ENCODE measurements at regions not wholly inside any gene's neighbourhood (a gene's known extent, or its start where the extent isn't known, plus 50 kb on each side); places are given as distances from the start of the nearest gene placed in this dataset.
"Not testable (repeated sequence)": the region's sequence is repeated elsewhere in the genome, so short reads cannot be mapped to it uniquely, and the experiment has no call there.

DNA sequence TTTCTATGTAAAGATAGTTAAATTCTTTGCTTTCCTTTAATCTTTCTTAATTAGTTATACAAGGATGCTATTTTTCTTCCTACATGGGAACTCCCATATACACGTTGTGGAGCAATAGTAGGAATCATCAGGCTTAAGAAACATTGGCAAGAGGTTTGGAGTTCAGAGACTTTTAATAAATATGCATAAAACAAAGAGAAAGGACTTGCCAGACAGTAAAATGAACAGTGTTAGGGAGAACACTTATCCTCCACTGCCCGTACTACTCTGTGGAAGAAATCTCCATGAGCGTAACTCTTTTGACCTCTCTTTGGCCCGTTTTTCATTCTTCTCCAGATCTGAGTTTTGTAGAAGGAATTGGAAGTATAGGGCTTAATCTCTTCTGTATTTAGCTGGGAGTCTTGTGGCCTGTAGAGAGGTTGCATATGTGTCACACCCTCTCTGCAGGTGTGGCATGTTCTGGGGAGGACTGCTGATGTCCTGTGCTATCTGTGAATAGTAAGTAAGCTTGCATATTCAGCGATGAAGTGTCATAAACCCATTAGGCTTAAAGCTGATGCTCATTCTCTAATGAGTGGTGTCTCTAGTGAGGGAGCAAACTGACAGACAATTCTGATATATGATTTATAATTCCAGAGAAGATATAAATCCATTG lies 455.4 kb upstream of the FAR2 start:
- no peak for DNase-seq

DNA sequence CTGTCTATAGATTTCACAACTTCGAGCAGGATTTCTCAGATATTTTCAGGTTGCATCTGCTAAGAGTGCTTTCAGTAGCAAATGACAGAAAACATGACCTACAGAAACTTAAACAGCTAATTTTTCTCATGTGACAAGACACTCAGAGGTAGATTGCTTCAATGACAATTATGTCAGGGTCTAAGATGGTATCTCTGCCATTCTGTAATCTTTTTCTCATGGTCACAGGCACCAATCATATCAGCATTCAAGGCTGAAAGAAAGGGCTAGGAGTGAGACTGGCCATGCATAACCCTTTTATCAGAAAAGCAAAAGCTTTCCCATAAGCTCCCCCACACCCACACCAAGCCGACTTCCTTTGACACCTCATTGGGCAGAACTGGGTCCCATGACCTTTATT lies 450.5 kb upstream of the FAR2 start:
- DNase-seq: no peak

DNA sequence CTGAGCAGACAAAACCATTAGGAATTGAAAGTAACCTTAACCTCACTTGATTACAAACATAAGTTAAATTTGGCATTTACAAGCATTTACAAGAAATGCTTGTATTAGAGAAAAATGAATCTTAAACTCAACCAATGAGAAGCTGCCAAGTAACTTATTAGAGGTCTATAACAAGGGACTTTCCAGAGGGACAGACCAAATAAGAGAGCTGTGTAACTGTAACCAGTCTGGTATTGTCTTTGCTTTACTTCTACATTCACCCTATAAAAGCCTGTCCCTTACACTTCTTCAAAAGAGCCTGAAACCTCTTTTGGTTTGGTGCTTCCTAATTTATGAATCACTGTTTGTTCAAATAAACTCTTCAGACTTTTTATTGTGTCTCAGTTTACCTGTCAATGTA lies 450.0 kb upstream of the FAR2 start:
- DNase-seq: no peak

DNA sequence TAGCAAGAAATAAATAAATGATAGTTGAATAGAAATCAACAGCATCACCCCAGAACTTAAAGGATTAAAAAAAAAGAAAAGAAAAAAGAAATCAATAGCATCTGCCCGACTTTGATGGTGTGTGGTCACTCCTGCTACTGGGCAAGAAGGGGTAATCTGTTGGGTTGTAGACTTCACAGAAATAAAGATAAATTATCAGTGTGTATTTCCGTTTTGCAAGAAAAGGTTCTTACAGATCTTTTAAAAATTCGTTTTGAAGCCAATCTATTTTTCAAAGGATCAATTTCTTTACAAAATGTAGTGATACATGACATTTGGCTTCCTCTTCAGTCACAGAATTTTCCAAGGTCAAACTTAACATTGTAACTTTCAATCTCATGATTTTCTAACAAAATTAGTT lies 448.9 kb upstream of the FAR2 start:
- no peak for DNase-seq

DNA sequence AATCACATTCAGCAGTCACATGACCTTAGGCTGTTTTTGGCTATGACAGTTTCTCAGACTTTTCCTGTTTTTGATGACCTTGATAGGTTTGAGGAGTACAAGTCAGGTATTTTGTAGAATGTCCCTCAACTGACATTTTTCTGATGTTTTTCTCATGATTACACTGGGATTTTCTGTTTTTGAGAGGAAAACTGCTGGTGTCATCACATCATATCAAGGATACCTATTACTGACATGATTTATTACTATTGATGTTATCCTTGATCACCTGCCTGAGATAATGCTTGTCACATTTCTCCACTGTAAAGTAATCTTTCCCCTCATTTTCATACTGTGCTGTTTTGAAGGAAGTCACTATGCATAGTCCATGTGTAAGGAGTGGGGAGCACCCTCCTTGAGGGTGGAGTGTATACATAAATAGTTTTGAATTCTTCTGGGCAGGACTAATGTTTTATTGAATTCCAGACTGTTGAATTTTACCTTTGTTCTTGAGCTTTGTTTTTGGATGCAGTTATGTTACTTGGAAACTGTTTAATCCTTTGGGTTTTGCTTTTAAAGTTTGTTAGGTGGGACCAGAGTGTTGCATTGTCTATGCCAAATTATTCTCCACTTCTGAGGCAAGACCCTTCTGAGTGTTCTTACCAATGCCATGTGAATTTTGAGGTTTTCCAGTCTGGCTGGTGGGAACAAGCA lies 444.5 kb upstream of the FAR2 start:
- DNase-seq: no peak

DNA sequence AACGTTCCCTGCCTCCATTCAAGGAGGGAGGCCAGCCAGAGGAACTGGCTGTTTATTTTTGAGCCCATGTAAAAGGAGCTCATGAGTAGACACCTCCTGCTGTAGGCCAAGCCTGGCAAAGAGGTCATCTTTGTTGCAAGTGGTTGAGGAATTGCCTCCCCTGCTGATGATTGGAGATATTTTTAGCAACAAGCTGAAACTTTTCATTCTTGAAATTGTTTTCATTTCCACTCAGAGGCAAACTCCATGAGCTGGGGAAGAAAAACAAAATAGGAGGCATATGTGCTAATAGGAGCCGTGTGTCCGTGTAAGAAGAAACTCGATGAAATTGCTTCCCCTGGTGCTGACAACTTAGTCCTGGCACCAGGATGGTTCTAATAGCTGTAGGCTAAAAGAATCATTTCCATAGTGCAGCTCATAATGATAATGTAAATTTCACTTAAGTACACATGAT lies 440.1 kb upstream of the FAR2 start:
- DNase-seq: no peak

DNA sequence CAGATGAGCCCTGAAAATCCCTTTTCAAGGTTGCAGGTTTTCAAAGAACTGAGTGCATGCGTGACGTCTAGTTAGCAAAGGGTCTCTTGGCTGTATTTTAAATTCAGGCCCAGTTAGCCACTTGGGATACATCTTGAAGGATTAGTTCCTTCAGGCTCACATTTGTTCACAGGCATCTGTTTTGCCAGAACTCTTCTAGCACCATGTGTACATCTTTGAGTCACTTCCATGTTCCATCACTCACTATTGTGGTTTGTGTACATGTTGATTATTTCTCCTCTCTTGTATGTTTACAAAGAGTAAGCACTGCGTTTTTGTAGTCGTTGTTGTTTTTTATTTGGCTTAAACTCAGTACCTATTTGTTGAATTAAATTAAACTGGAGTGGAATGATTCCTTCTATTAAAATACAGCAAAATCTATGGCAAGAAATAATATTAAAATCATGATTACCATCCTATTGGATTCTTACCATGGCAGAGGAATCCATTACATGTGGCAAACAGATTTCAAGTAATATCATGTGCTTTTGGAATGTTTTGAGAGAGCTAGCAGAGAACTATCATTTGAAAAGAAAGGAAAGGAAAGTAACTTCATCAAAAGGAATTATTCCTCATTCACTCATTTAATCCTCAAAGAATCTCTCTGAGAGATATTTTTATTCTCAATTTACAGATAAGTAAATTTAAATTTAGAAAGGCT lies 438.9 kb upstream of the FAR2 start:
- no peak for DNase-seq

DNA sequence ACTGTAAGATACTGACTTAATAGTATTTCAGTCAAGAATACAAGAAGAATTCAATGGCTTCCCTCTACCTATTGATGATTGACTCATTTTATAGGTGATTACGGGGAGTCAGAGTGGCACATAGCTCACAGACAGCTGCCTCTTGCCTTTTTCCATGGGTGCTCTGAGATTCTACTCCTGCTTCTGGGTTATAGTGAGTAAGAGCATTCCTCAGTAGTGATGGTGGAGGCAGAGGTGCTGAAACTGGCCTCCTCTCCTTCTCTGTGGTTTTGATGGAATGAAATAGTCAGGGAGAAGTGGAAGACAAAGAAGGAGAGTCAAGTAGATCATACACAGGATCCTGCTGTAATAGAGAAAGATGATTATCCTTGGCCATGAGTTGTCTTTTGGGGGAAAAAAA lies 438.2 kb upstream of the FAR2 start:
- no peak for DNase-seq

DNA sequence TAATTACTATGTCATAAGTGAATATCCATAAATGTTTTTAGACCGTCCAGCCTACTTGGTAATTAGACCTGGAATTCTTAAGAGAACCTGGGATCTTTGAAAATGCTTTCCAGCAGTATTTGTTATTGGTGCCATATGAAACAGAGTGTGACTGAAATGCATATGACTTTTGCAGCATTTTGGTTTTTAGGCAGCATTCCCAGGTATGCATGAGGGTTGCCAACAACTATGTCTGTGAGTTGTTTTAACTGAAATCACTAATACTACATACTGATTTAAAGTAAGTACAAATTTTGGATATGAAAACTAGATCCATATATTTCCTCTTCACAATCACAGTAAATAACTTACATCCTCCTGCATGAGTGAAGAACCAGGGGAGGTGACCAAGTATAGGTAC lies 437.7 kb upstream of the FAR2 start:
- DNase-seq: no peak

DNA sequence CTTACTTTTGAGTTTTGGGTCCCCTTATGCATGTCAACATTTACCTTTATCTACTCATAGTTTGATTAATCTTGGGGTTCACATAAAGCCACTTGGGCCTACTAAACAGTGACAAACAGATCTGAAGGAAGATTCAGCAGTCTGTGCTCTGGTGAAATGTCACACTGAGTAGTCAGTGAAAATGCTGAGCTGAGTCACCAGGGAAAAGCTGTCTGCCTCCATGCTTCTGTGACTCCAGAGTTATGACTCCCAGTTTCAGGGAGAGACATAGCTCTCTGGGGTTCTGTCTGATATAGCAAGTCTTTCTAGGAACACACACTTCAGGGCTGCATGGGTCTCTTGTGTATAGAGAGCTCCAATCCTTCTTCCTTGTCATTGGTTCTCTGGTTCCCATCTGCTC lies 406.3 kb upstream of the FAR2 start:
- no peak for DNase-seq

DNA sequence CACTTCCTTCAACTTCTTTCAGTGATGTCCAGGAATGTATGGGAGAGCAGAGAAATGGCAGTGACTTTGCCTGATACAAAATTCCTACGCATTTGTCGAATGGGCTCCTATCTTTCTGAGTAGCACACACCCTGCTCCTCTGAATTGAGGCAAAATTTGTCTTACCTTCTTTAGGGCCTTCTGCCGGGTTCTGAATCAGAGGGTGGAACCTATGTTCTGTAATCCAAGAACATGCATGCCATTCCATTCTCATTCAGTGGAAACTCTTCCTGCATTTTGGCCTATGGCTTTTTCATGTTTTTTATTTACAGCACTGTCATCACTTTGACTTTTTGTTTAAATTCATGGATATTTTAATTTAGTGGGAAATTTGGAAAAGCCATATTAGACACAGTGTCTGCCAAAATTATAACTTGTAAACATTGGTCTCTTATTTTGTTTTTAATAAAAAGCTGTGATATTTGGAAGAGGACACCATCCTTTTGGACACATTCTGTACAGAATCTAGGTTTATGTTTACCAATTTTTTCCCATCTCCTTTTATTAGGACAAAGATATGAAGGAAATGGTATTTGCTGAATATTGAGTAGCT lies 402.2 kb upstream of the FAR2 start:
- no peak for DNase-seq

DNA sequence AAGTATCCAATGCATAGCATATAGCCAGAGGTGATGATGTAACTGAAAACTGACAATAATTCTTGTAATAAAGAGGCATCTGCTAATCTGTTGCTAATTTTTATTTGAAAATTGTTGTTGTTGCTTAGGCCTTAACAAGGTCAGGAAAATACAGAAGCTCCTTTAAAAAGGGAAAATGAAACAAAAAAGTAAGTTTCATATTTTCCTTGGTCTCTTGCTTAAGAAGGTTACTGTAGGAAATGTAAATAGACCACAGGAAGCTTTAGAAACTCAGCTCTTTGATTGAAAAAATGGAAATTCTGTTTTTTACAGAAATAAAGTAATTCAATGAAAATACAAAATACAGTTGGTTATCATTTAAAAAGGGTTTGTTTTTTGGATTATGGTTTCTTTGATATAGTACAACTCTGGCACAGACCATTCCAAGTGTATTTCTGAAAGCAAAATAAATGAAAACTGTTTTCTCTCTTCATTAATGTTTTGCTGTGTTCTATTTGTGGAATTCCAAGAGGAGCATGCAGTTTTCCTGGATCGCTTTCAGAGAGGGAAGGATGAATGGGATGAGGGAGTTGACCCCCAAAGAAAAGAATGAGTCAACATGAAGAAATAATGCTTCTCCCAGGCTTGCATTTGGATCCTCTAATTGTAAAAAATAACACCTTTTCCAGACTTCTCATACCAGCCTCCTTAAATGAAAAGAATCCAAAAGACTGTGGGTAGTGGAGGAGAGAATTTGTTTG lies 398.0 kb upstream of the FAR2 start:
- DNase-seq: peak; percentile 9 to 56 (median 49)

DNA sequence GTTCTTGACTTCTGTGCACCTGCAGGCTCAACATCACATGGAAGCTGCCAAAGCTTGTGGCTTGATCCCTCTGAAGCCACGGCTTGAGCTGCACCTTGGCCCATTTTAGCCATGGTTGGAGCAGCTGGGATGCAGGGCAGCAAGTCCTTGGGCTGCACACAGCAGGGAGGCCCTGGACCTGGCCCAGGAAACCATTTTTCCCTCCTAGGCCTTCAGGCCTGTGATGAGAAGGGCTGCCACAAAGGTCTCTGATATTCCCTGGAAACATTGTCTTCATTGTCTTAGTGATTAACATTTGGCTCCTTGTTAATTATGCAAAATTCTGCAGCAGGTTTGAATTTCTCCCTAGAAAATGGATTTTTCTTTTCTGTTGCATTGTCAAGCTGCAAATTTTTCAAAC lies 394.1 kb upstream of the FAR2 start:
- no peak for DNase-seq

DNA sequence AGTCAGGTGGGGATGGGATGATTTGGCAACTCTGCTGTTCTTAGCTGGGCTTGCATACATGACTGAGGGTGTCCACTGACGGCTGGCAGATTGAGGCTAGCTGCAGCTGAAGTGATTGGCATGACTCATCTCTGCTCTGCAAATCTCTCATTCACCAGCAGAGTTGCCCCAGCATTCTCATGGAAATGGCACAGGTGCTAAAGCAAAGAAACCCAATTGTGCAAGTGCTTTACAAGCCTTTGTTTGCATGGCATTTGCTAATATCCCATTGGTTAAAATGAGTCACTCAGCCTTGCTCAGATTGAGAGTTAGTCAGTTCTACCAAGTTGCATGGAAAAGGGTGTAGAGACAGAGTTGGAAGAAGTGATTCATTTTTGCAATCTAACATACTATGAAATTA lies 389.7 kb upstream of the FAR2 start:
- DNase-seq: no peak

DNA sequence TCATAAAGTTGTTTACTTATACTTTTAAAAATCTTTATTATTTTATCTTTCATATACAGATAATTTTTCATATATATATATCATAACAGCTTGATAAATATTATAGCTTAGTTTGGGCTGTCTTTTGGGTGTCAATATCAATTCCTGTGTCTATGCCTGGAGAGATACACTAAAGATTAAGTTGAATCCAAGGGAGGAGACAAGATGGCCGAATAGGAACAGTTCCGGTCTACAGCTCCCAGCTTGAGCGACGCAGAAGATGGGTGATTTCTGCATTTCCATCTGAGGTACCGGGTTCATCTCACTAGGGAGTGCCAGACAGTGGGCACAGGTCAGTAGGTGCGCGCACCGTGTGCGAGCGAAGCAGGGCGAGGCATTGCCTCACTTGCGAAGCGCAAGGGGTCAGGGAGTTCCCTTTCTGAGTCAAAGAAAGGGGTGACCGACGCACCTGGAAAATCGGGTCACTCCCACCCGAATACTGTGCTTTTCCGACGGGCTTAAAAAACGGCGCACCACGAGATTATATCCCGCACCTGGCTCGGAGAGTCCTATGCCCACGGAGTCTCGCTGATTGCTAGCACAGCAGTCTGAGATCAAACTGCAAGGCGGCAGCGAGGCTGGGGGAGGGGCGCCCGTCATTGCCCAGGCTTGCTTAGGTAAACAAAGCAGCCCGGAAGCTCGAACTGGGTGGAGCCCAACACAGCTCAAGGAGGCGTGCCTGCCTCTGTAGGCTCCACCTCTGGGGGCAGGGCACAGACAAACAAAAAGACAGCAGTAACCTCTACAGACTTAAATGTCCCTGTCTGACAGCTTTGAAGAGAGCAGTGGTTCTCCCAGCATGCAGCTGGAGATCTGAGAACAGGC lies 388.8 kb upstream of the FAR2 start:
- not testable (repeated sequence) for DNase-seq

DNA sequence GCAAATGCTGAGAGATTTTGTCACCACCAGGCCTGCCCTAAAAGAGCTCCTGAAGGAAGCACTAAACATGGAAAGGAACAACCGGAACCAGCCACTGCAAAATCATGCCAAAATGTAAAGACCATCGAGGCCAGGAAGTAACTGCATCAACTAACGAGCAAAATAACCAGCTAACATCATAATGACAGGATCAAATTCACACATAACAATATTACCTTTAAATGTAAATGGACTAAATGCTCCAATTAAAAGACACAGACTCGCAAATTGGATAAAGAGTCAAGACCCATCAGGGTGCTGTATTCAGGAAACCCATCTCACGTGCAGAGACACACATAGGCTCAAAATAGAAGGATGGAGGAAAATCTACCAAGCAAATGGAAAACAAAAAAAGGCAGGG lies 387.2 kb upstream of the FAR2 start:
- DNase-seq: not testable (repeated sequence)

DNA sequence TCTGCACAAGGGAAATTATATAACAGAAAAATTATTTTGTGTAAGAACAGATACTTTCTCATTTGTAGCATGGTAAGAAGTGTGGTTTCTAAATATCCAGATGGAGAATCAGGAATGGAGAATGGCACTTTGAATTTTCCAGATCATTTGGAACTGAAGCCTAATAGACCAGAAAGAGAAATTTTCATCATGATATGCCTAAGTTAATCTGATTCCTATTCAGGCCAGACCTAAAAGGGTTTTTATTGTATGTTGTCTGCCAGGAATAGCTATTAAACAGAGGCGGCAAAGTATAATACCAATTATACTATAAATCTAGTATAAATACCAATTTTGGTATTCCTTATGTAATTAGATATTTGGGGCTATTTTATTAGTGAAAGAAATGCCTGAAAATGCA lies 382.7 kb upstream of the FAR2 start:
- DNase-seq: no peak

DNA sequence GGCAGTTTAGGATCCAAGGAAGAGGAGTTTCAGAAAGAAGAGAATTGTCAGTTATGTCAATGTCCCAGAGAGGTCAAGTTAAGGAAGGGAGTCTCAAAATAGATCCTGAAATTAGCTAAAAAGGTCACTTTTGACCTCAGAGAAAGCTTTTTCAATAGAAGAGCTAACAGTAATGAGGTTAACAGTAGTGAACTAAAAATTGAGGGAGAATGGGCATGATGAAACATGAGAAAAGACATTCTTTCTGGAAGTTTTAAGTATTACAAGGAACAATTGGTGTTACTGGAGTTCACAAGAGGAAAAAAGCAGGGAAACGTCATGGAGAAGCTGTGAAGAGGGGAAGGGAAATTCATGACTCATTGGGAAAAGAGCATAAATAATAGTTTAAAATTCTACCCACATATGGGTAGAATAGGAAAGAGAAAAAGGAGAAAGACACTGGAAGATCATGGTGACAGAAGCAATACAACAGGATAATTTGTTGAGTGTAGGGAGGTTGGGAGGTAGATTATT lies 381.2 kb upstream of the FAR2 start:
- DNase-seq: no peak

DNA sequence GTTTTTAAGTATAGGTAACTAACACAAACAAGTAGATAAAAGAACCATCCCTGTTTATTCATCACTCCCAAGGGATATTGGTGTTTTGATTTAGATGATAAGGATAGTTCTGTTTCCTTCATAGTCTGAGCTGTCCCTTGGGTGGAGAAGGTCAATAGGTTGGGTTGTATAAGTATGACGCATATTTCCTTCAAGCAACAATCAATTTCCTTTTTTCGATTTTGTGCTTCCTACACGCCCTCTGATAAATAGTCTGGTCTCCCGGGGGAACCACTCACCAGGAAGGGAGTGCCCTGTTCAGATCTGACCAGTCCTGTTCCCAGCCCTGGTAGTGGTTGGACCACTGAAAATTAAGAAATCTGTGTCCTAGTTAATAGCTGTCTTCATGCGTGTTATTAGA lies 378.8 kb upstream of the FAR2 start:
- peak in 1 of 3 donors; percentile 22 for DNase-seq

DNA sequence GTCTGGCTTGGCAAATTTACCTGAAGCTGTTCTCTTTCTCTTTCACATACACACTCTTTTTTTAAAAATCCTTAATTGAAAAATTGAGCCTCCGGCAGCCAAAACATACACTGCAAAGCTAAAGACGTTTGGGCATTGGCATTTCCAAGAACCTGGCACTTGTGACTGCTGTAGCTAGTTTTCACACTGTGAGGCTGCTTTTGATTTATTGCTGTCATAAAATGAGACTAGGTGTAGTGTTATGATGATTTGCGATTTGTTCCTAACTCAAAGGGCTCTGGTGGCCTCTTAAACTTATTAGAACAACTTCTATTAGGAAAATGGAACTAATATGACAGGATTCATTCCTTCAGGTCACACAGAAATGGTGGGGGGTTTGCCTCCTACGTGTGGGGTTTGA lies 377.1 kb upstream of the FAR2 start:
- no peak for DNase-seq

DNA sequence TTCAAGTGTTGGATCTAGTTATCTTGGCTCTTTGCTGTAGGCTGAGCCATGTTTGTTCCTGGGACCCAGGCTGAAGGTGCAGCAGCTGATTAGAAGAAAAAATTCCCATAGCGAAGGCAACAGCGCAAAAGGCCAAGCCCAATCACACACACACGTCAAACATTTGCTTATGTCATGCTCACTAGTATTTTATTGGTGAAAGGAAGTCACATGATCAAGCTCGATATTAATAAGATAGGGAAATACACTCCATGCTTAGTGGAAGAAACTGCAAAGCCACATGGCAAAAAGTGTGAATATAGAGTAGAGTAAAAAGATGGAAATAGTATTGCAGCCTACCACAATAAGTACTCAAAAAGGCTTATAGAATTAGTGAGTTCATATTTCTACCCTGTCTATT lies 373.5 kb upstream of the FAR2 start:
- no peak for DNase-seq

DNA sequence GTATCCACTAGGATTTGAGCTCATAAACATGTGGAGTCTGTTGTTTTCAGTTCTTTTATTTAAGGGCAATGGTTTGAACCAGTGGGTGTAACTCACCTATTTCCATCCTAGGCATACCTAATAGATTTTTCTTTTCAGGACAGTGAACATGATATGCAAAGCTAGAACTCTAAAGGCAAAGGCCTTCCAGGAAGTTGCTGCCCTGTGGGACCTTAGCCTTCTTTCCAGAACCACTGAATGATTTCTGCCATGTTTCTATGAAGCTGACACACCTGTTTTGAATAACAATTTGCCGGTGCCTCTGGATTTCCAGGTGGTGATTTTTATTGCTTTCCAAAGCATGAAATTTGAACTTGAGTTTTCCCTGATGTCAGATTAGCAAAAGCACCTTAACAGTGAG lies 372.9 kb upstream of the FAR2 start:
- no peak for DNase-seq
